SK-N-SH treated with all-trans-retinoic acid at 6 μM for 48 hours (cell line): ENCODE measurements at regions not wholly inside any gene's neighbourhood (a gene's known extent, or its start where the extent isn't known, plus 50 kb on each side); places are given as distances from the start of the nearest gene placed in this dataset.
A peak's percentile ranks its signal among the peaks of the same experiment; 100 is the strongest.

Experiments used
- ATAC-seq: fragments of 200-7000 bp; cut with Tn5 transposase; 3 replicates; pipeline ENCODE4 v1.9.1; 2020; ENCODE audit warnings: mild to moderate bottlenecking, moderate library complexity
- BACH2 ChIP-seq: fragments of 250-450 bp; sonication (Bioruptor Pico); IDR thresholded peaks from 2 replicates; pipeline ENCODE4 v1.9.0; 2021; ENCODE audit warnings: mild to moderate bottlenecking, borderline replicate concordance
- CREB5 ChIP-seq: fragments of 250-450 bp; sonication (Bioruptor Pico); IDR thresholded peaks from 2 replicates; pipeline ENCODE4 v1.5.1; 2020; ENCODE audit warnings: low read depth, mild to moderate bottlenecking, moderate library complexity
- CSDC2 ChIP-seq: fragments of 250-450 bp; sonication (Bioruptor Pico); IDR thresholded peaks from 2 replicates; pipeline ENCODE4 v1.5.0; 2020; ENCODE audit warnings: mild to moderate bottlenecking, moderate library complexity
- CSRNP3 ChIP-seq: fragments of 250-450 bp; sonication (Bioruptor Pico); IDR thresholded peaks from 2 replicates; pipeline ENCODE4 v1.5.1; 2021; ENCODE audit warnings: mild to moderate bottlenecking, moderate library complexity
- GLIS3 ChIP-seq: fragments of 250-450 bp; sonication (Bioruptor Pico); IDR thresholded peaks from 2 replicates; pipeline ENCODE4 v1.5.0; 2020; ENCODE audit warnings: mild to moderate bottlenecking, moderate library complexity
- ISL1 ChIP-seq: fragments of 250-450 bp; sonication (Bioruptor Pico); IDR thresholded peaks from 2 replicates; pipeline ENCODE4 v2.1.2; 2022; ENCODE audit warnings: mild to moderate bottlenecking, moderate library complexity
- OSR1 ChIP-seq: fragments of 250-450 bp; sonication (Bioruptor Pico); IDR thresholded peaks from 2 replicates; pipeline ENCODE4 v1.8.0; 2022; ENCODE audit warnings: moderate library complexity, mild to moderate bottlenecking, inconsistent platforms
- PPARA ChIP-seq: fragments of 250-450 bp; sonication (Bioruptor Pico); IDR thresholded peaks from 2 replicates; pipeline ENCODE4 v1.5.0; 2020; ENCODE audit warnings: mild to moderate bottlenecking, borderline replicate concordance
- RARB ChIP-seq: fragments of 250-450 bp; sonication (Bioruptor Pico); IDR thresholded peaks from 2 replicates; pipeline ENCODE4 v1.8.0; 2021; ENCODE audit warnings: mild to moderate bottlenecking, moderate library complexity
- SNAI2 ChIP-seq: fragments of 250-450 bp; sonication (Bioruptor Pico); IDR thresholded peaks from 2 replicates; pipeline ENCODE4 v1.5.0; 2020; ENCODE audit warnings: mild to moderate bottlenecking, moderate library complexity
- TCF4 ChIP-seq: fragments of 250-450 bp; sonication (Bioruptor Pico); IDR thresholded peaks from 2 replicates; pipeline ENCODE4 v1.8.0; 2021; ENCODE audit warnings: mild to moderate bottlenecking, moderate library complexity, borderline replicate concordance
- TOX ChIP-seq: fragments of 250-450 bp; sonication (Bioruptor Pico); IDR thresholded peaks from 2 replicates; pipeline ENCODE4 v1.8.0; 2021; ENCODE audit warnings: mild to moderate bottlenecking, moderate library complexity, borderline replicate concordance
- TSHZ2 ChIP-seq: fragments of 250-450 bp; sonication (Bioruptor Pico); IDR thresholded peaks from 2 replicates; pipeline ENCODE4 v1.5.0; 2020; ENCODE audit warnings: mild to moderate bottlenecking, moderate library complexity
- ZC3H10 ChIP-seq: fragments of 250-450 bp; sonication (Bioruptor Pico); IDR thresholded peaks from 2 replicates; pipeline ENCODE4 v1.5.1; 2021; ENCODE audit warnings: mild to moderate bottlenecking, moderate library complexity
- ZFP30 ChIP-seq: fragments of 450-650 bp; formaldehyde crosslinking; IDR thresholded peaks from 2 replicates; pipeline ENCODE4 v1.5.0; 2022; ENCODE audit warnings: mild to moderate bottlenecking, moderate library complexity
- ZNF70 ChIP-seq: fragments of 450-650 bp; formaldehyde crosslinking; IDR thresholded peaks from 2 replicates; pipeline ENCODE4 v1.5.0; 2020; ENCODE audit warnings: mild to moderate bottlenecking, moderate library complexity
- ZNF8 ChIP-seq: fragments of 450-650 bp; formaldehyde crosslinking; IDR thresholded peaks from 2 replicates; pipeline ENCODE4 v1.5.0; 2020; ENCODE audit warnings: mild to moderate bottlenecking, moderate library complexity
- TF ChIP-seq, protein P1 (sequence below): fragments of 250-450 bp; sonication (Bioruptor Pico); IDR thresholded peaks from 2 replicates; pipeline ENCODE4 v1.8.0; 2020; ENCODE audit warnings: mild to moderate bottlenecking, moderate library complexity, borderline replicate concordance
- TF ChIP-seq, protein P2 (sequence below): fragments of 250-450 bp; sonication (Bioruptor Pico); IDR thresholded peaks from 2 replicates; pipeline ENCODE4 v1.8.0; 2021; ENCODE audit warnings: low read depth, mild to moderate bottlenecking, moderate library complexity, borderline replicate concordance

DNA sequence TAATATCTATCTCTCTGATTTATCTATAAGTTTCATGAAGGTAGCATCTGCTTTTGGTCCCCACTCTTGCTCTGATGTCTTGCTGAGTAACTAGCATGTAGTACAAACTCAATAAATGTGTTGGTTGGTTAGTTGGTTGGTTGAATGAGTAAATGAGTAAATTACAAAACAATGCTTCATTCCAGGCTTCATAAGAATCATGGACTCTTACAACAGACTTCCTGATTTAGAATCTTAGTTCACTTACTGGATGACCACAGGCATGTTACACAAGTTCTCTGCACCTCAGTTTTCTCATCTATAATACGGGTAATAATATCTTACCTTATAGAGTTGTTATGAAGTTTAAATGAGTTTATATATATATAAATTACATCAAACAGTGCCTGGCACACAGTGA is 98.6 kb downstream of the ZNF281 start (continued):
- no peak for TF ChIP-seq CSRNP3 (CRISPR knock-in tag)
- no peak for TF ChIP-seq OSR1 (CRISPR knock-in tag)
- TF ChIP-seq BACH2: no peak
- no peak for TF ChIP-seq ZC3H10 (CRISPR knock-in tag)
- no peak for TF ChIP-seq ZNF8 (CRISPR knock-in tag)
- no peak for TF ChIP-seq PPARA
- TF ChIP-seq, protein P1, sequence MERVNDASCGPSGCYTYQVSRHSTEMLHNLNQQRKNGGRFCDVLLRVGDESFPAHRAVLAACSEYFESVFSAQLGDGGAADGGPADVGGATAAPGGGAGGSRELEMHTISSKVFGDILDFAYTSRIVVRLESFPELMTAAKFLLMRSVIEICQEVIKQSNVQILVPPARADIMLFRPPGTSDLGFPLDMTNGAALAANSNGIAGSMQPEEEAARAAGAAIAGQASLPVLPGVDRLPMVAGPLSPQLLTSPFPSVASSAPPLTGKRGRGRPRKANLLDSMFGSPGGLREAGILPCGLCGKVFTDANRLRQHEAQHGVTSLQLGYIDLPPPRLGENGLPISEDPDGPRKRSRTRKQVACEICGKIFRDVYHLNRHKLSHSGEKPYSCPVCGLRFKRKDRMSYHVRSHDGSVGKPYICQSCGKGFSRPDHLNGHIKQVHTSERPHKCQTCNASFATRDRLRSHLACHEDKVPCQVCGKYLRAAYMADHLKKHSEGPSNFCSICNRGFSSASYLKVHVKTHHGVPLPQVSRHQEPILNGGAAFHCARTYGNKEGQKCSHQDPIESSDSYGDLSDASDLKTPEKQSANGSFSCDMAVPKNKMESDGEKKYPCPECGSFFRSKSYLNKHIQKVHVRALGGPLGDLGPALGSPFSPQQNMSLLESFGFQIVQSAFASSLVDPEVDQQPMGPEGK (CRISPR knock-in tag): no peak
- TF ChIP-seq, all 23 proteins: peak for 0

GRCh38 chr1:200310824-200311223 is 99.0 kb downstream of the ZNF281 start:
- ATAC-seq: no peak
- TF ChIP-seq, protein P2, sequence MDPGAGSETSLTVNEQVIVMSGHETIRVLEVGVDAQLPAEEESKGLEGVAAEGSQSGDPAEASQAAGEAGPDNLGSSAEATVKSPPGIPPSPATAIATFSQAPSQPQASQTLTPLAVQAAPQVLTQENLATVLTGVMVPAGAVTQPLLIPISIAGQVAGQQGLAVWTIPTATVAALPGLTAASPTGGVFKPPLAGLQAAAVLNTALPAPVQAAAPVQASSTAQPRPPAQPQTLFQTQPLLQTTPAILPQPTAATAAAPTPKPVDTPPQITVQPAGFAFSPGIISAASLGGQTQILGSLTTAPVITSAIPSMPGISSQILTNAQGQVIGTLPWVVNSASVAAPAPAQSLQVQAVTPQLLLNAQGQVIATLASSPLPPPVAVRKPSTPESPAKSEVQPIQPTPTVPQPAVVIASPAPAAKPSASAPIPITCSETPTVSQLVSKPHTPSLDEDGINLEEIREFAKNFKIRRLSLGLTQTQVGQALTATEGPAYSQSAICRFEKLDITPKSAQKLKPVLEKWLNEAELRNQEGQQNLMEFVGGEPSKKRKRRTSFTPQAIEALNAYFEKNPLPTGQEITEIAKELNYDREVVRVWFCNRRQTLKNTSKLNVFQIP (CRISPR knock-in tag): no peak
- no peak for TF ChIP-seq TOX
- TF ChIP-seq TSHZ2 (CRISPR knock-in tag): no peak
- no peak for TF ChIP-seq PPARA
- no peak for TF ChIP-seq ZFP30 (CRISPR knock-in tag)
- no peak for TF ChIP-seq CSDC2 (CRISPR knock-in tag)
- TF ChIP-seq BACH2: no peak
- no peak for TF ChIP-seq RARB
- TF ChIP-seq GLIS3: no peak
- TF ChIP-seq, protein P1 (CRISPR knock-in tag): no peak
- no peak for TF ChIP-seq ZC3H10 (CRISPR knock-in tag)
- TF ChIP-seq ISL1: no peak
- TF ChIP-seq ZNF8 (CRISPR knock-in tag): no peak
- no peak for TF ChIP-seq SNAI2

DNA sequence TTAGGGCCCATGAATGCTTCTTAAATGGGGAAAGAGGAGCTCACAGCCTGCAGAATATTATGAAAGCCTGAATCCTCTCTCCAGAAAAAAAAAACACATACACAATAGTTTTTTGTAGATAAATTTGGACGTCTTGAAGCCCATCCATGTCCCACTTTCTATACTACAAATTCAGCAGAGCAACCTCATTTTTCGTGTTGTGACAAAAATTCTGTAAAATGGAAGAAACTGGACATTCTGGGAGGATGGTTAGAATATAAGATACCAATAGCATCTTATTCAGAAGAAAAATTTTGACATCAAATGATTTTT is 102.1 kb downstream of the ZNF281 start:
- no peak for TF ChIP-seq BACH2
- ATAC-seq: no peak

DNA sequence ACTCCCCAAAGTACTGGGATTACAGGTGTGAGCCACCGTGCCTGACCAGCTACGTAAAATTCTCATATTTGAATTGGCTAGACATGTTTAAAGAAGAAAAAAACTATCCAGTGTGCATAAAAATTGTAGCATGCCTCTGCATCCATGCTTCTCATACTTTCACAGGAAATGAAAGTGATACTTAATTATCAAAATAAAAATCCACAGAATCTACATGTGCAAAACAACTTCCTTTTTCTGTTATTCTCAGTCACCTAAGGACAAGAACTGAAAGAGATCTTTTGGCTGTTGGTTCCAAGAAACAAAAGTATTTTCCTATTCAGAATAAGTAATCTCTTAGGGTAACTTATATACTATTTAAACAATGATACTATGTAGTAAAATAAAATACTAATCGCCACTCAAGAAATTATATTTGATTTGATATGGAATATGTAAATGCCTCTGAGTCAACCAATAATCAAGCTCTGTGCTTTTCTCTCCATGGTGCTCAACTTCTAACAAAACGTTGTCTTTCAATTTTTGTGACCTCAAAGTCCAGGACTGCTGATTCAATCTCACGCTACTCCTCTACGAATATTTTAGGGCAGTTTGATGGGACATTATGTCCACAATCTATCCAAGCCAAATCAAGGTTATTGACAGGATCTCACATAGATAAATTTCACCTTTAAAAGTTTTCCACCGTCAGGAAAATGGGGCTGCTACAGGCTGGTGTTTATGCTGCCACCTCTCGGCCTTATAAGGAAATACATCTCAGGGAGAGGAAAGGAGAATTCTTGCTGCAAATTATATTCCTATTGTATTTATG is 102.7 kb downstream of the ZNF281 start:
- no peak for TF ChIP-seq RARB
- TF ChIP-seq CSRNP3 (CRISPR knock-in tag): no peak
- no peak for TF ChIP-seq ISL1
- TF ChIP-seq TCF4: no peak
- TF ChIP-seq ZNF70 (CRISPR knock-in tag): no peak
- no peak for TF ChIP-seq CREB5 (CRISPR knock-in tag)
- peak; percentile 52; the same call in 2 of the 3 replicates for ATAC-seq
